Keratinocyte (primary cell): ENCODE measurements at regions not wholly inside any gene's neighbourhood (a gene's known extent, or its start where the extent isn't known, plus 50 kb on each side); places are given as distances from the start of the nearest gene placed in this dataset.
"Not testable (repeated sequence)": the region's sequence is repeated elsewhere in the genome, so short reads cannot be mapped to it uniquely, and the experiment has no call there.

ENCODE experiments used
- DNase-seq: peaks from one replicate; pipeline ENCODE4 v3.0.0-alpha.2; 2011; ENCODE audit warnings: low read depth, missing footprints, low spot score
- FAIRE-seq: peaks from 2 replicates; lab custom pipeline; 2011; peaks lifted over from hg19 to GRCh38; lab: Jason Lieb, UNC
- H2AFZ ChIP-seq: 2 replicates; pipeline ENCODE4 v1.6.0; 2012; ENCODE audit warnings: low read length, control low read depth, inconsistent platforms; ENCODE audit not compliant: control insufficient read depth
- H3K27ac ChIP-seq: 2 replicates; pipeline ENCODE4 v1.5.1; 2011; ENCODE audit warnings: low read length; ENCODE audit not compliant: control insufficient read depth, insufficient read depth
- H3K27me3 ChIP-seq: 3 replicates; pipeline ENCODE4 v1.6.0; 2011; ENCODE audit warnings: low read length; ENCODE audit not compliant: control insufficient read depth, insufficient read depth; ENCODE audit errors: extremely low read depth
- H3K36me3 ChIP-seq, 2 experiments: 2 replicates in 1 of 2; 3 replicates in 1 of 2; pipeline ENCODE4 v1.5.1; 2011; ENCODE audit warnings: low read length in 2 of 2, mild to moderate bottlenecking in 1 of 2; ENCODE audit not compliant: control insufficient read depth in 2 of 2, insufficient read depth in 2 of 2; ENCODE audit errors: extremely low read depth in 1 of 2
- H3K4me1 ChIP-seq: 3 replicates; pipeline ENCODE4 v1.5.1; 2011; ENCODE audit warnings: low read length; ENCODE audit not compliant: control insufficient read depth, insufficient read depth; ENCODE audit errors: extremely low read depth
- H3K4me2 ChIP-seq: 3 replicates; pipeline ENCODE4 v1.6.0; 2011; ENCODE audit warnings: low read depth, low read length; ENCODE audit not compliant: control insufficient read depth, insufficient read depth; ENCODE audit errors: extremely low read depth
- H3K4me3 ChIP-seq, 3 experiments: fragments of 200-600 bp in 1 of 3; sonication (generic) in 1 of 3; 2 replicates in 2 of 3; 3 replicates in 1 of 3; pipeline ENCODE4 v1.5.1; 2011 to 2016; ENCODE audit warnings: low read length in 3 of 3, mild to moderate bottlenecking in 3 of 3, control low read depth in 2 of 3, inconsistent platforms in 1 of 3, low read depth in 1 of 3, mixed read lengths in 1 of 3, mixed run types in 1 of 3, moderate library complexity in 1 of 3; ENCODE audit not compliant: control insufficient read depth in 2 of 3, insufficient read depth in 2 of 3; ENCODE audit errors: extremely low read depth in 1 of 3
- H3K79me2 ChIP-seq: 2 replicates; pipeline ENCODE4 v1.6.0; 2012; ENCODE audit warnings: low read length; ENCODE audit not compliant: control insufficient read depth, insufficient read depth
- H3K9ac ChIP-seq: 3 replicates; pipeline ENCODE4 v1.6.0; 2011; ENCODE audit warnings: low read length; ENCODE audit not compliant: control insufficient read depth, insufficient read depth; ENCODE audit errors: extremely low read depth
- H3K9me1 ChIP-seq: 3 replicates; pipeline ENCODE4 v1.6.0; 2011; ENCODE audit warnings: low read length; ENCODE audit not compliant: control insufficient read depth, insufficient read depth; ENCODE audit errors: extremely low read depth
- H3K9me3 ChIP-seq: 2 replicates; pipeline ENCODE4 v1.5.1; 2012; ENCODE audit warnings: low read depth, low read length; ENCODE audit not compliant: control insufficient read depth
- H4K20me1 ChIP-seq: 3 replicates; pipeline ENCODE4 v1.6.0; 2011; ENCODE audit warnings: low read length; ENCODE audit not compliant: control insufficient read depth, insufficient read depth; ENCODE audit errors: extremely low read depth
- CTCF ChIP-seq, 3 experiments: IDR thresholded peaks in 1 of 3; conservative IDR thresholded peaks in 1 of 3; optimal IDR thresholded peaks in 1 of 3; 2 replicates in 2 of 3; 3 replicates in 1 of 3; pipeline versions ENCODE3 to v1.5.1; 2011; ENCODE audit warnings: low read length in 3 of 3, mild to moderate bottlenecking in 3 of 3, moderate library complexity in 2 of 3, control low read depth in 1 of 3, inconsistent platforms in 1 of 3; ENCODE audit not compliant: insufficient read depth in 2 of 3; ENCODE audit errors: extremely low read depth in 1 of 3
- EZH2 ChIP-seq: IDR thresholded peaks from one replicate; pipeline ENCODE4 v1.6.1; 2012; ENCODE audit warnings: inconsistent platforms, mild to moderate bottlenecking, low read length, moderate library complexity
- dilution Hi-C: fragments of 300-500 bp; cut with MboI; formaldehyde crosslinking; loops from one replicate; pipeline ENCODE4 v1.7.0; 2020; ENCODE audit warnings: low sequenced_read_pairs; ENCODE audit not compliant: extremely low pct_ligation_motif_present

- Histone ChIP-seq H3K79me2 (no peaks in the 10 kb centered on the region), H3K27me3 (no peaks in the 10 kb centered on the region), H3K36me3 (no peaks in the 10 kb centered on the region), H3K4me1 (no peaks in the 10 kb centered on the region), H2AFZ (no peak overlapping the region), H3K9me3 (peaks cover 3% of the 10 kb centered on the region), H4K20me1 (no peaks in the 10 kb centered on the region), H3K9ac (no peak overlapping the region), H3K9me1 (no peaks in the 10 kb centered on the region), H3K4me3 (no peak overlapping the region), H3K4me2 (no peak overlapping the region), H3K27ac (no peak overlapping the region)
- no peak for DNase-seq
- FAIRE-seq = no peak
- no peak for TF ChIP-seq CTCF (optimal IDR thresholded peaks at IDR 0.05 in 1 of 3, IDR thresholded peaks at IDR 0.05 in 1 of 3, conservative IDR thresholded peaks at IDR 0.05 in 1 of 3; ENCODE audit: extremely low read depth in 1 of 3, insufficient read depth in 2 of 3, low read length in 3 of 3)
- no peak for TF ChIP-seq EZH2
- dilution Hi-C loops = no loop called here
These were observed 126.2 kb upstream of the ATP10A start for GRCh38 chr15:25989327-25989726.

- dilution Hi-C loops, H3K9me3 ChIP-seq, FAIRE-seq: not testable (repeated sequence)
These were observed 125.6 kb upstream of the ATP10A start for GRCh38 chr15:25988716-25989115.

GRCh38 chr15:25987638-25988037 is 124.5 kb upstream of the ATP10A start:
- FAIRE-seq = no peak
- Histone ChIP-seq H3K4me2 (no peak overlapping the region), H4K20me1 (no peaks in the 10 kb centered on the region), H3K27me3 (no peaks in the 10 kb centered on the region), H3K27ac (no peak overlapping the region), H3K9ac (no peak overlapping the region), H3K4me1 (no peaks in the 10 kb centered on the region), H3K36me3 (no peaks in the 10 kb centered on the region), H3K4me3 (no peak overlapping the region), H3K79me2 (no peaks in the 10 kb centered on the region), H3K9me3 (peaks cover 6% of the 10 kb centered on the region), H2AFZ (no peak overlapping the region), H3K9me1 (no peaks in the 10 kb centered on the region)
- TF ChIP-seq EZH2 (no peak), CTCF (optimal IDR thresholded peaks at IDR 0.05 in 1 of 3, IDR thresholded peaks at IDR 0.05 in 1 of 3, conservative IDR thresholded peaks at IDR 0.05 in 1 of 3; ENCODE audit: extremely low read depth in 1 of 3, insufficient read depth in 2 of 3, low read length in 3 of 3) (no peak)
- dilution Hi-C loops = no loop called here
- DNase-seq = no peak

More at GRCh38 chr15:25988716-25989115, 125.6 kb upstream of the ATP10A start:
- not testable (repeated sequence) for H3K79me2 ChIP-seq, H3K9me1 ChIP-seq, H3K36me3 ChIP-seq, H4K20me1 ChIP-seq, H3K27ac ChIP-seq, H2AFZ ChIP-seq, H3K9ac ChIP-seq, H3K4me2 ChIP-seq, H3K4me1 ChIP-seq, H3K4me3 ChIP-seq, DNase-seq, H3K27me3 ChIP-seq
